Left renal cortex interstitium (tissue), 4 donors: ENCODE measurements at regions not wholly inside any gene's neighbourhood (a gene's known extent, or its start where the extent isn't known, plus 50 kb on each side); places are given as distances from the start of the nearest gene placed in this dataset.
"Not testable (repeated sequence)": the region's sequence is repeated elsewhere in the genome, so short reads cannot be mapped to it uniquely, and the experiment has no call there.

Experiments used
- DNase-seq, 4 donors: peaks; one replicate each; pipeline ENCODE4 v3.0.0-alpha.2; 2013; ENCODE audit warnings: low read depth in 4 of 4, low spot score in 2 of 4, missing footprints in 1 of 4

DNA sequence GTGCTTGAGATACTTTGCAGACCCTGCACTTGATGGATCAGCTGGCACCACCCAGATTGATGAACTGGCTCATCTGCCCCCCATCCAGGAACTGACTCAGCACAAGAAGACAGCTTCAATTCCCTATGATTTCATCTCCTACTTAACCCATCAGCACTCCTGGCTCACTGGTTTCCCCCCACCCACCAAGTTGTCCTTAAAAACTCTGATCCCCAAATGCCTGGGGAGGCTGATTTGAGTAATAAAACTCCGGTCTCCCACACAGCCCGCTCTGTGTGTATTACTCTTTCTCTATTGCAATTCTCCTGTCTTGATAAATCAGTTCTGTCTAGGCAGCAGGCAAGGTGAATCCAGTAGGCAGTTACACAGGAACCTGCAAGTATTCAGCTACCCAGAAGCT is 102.1 kb upstream of the TMTC4 start:
- DNase-seq: not testable (repeated sequence)

DNA sequence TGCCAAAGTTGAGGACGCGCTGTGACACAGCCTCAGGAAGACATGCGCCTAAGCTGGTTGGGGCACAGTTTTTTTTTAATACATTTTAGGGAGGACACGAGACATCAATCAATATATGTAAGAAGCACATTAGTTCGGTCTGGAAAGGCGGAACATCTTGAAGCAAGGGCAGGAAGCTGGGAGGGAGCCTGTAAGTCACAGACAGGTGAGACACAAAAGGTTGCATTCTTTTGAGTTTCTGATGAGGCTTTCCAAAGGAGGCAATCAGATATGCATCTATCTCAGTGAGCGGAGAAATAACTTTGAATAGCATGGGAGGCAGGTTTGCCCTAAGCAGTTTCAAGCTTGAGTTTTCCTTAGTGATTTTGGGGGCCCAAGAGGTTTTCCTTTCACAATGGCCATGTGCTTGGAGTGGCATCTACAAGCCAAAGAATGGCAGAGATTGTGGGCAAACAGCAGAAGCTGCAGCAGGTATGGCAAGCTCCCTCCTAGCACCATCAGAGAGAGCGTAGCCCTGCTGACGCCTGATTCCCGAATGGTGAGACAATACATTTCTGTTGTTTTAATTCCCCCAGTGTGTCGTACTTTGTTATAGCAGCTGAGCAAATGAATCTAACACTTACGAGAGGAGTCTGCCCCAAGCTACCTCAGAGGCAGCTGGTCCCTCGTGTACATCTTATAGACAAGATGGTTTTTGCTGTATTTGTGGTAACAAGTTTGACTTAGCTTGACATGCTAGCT is 99.5 kb upstream of the TMTC4 start:
- no peak for DNase-seq

GRCh38 chr13:100773429-100773828 is 98.8 kb upstream of the TMTC4 start:
- DNase-seq: no peak

- no peak for DNase-seq
These were observed 92.6 kb upstream of the TMTC4 start for GRCh38 chr13:100767192-100767591.

GRCh38 chr13:100766570-100766969 is 92.0 kb upstream of the TMTC4 start:
- not testable (repeated sequence) for DNase-seq

DNA sequence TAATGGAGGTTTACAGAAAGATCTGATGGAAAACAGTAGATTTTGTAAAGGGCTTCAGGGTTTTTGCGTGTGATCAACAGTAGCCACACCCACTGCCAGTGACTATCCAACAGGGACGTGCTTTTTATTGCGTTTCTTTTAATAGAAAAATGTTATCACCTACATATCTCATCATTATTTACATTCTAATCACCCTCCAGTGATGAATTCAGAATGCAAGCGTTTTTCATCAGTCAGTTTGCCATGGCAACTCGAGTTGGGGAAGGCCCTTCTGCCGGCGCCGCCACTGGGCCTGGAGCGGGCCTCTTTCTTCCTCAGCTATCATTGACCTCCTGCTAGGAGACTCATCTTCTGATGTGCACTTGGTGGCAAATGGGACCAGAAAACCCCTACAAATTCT is 90.3 kb upstream of the TMTC4 start:
- no peak for DNase-seq

DNA sequence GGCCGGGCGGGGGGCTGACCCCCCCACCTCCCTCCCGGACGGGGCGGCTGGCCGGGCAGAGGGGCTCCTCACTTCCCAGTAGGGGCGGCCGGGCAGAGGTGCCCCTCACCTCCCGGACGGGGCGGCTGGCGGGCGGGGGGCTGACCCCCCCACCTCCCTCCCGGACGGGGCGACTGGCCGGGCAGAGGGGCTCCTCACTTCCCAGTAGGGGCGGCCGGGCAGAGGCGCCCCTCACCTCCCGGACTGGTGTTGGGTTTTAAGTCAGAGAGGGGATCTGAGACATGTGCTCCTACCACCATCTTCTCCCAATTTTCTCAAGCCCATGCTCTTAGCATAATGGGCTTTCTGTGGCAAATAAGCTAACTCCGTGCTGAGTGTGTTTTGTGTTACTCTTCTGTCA is 87.5 kb upstream of the TMTC4 start:
- not testable (repeated sequence) for DNase-seq

DNA sequence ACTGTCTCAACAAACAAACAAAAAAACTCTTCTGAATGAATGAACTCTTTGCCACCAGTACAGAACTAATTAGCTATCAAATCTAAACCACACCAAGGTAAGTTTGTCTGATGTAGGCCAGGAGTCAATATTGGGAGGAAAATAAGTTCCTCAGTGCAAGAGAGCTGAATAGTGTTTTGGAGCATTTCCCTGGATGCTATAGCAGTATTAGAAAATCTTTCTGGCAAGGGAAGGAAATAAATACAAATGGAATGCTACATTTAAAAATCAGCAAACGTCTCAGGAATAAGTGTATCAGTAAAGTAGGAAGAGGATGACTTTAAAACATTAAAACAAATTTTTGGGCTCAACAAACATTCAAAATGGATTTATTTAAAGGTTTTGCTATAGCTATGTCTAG is 81.3 kb upstream of the TMTC4 start:
- no peak for DNase-seq

DNA sequence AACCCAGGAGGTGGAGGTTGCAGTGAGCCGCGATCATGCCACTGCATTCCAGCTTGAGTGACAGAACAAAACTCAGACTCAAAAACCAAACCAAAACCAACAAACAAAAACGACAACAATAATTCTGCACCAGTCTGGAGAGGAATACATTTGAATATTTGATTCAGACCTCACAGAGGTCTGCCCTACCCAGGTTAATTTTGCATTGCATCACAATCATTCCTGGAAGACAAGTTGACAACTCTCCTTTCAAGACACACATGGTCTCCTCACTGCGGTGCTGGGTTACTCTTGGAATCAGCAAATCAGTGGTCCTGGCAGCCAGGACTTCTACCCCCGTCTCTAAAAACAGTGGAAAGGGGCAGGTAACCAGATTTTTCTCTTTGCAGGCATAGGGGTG is 79.9 kb upstream of the TMTC4 start:
- DNase-seq: no peak

GRCh38 chr13:100753376-100753775 is 78.8 kb upstream of the TMTC4 start:
- DNase-seq: no peak

DNA sequence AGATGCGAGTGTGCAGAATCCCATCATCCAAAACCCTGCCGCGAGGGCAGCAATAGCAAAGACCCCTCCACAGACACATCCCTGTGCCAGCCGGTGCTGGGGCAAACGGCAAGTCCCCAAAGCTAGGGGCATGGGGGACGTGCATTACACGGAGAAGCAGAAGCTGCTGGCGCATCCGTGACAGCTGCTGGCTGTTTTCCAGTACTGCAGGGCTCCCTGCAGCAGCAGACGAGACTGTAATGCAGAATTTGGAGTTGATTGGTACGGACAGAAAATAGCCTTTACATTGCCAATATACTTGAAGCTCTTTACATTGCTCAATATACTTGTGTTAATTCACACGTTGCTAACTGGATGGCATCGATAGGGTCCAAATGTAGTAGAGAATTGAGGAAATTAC is 77.2 kb upstream of the TMTC4 start:
- no peak for DNase-seq

GRCh38 chr13:100746953-100747683 is 72.5 kb upstream of the TMTC4 start:
- no peak for DNase-seq

- DNase-seq: no peak
These were observed 63.7 kb upstream of the TMTC4 start for GRCh38 chr13:100738176-100738855.

- DNase-seq: no peak
These were observed 60.9 kb upstream of the TMTC4 start for GRCh38 chr13:100735494-100735893.

DNA sequence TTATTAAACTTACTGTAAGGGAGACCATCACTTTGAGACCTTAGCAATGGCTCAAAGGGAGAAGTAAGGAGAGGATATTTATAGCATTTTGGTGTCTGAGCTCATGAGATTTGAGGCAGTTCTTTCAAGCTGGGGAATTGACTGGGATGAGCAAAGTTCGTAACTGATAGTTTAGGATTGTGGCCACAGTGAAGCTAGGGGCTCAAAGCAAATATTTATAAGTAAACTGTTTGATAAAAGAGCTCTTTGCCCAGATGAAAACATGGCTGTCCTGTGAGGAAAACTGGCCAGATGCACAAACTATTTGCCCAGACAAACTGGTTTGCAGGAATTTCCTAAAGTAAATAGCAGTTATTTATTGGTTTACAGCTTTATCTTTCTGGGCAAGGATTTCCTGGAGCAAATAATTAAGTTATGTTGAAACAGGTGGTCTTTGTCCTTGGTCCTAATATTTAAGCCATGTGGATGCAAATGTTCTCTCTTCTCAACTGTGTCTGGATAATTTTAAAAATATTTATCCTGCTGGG is 59.7 kb upstream of the TMTC4 start:
- no peak for DNase-seq

GRCh38 chr13:100733261-100733660 is 58.7 kb upstream of the TMTC4 start:
- DNase-seq: no peak

DNA sequence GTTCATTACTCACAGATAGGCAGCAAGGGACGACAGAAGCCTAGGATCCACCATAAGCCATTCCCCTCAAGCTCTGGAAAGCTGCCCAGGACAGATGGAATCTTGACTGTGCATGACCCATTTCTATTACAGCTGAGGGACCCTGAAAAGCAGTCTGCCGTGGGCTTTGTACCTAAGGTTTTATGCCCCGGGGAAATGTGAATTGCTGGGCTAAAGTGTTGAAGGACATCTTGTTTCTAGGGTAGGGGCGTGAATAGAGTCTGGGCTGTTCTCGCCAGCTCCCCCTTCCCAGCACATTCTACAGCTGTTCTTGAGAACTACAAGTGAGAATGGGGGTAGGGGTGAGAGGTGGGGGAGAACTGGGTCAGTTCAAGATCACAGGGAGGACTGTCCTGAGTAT is 53.6 kb upstream of the TMTC4 start:
- DNase-seq: no peak

GRCh38 chr13:100725472-100725871 is 50.9 kb upstream of the TMTC4 start:
- DNase-seq: no peak

DNA sequence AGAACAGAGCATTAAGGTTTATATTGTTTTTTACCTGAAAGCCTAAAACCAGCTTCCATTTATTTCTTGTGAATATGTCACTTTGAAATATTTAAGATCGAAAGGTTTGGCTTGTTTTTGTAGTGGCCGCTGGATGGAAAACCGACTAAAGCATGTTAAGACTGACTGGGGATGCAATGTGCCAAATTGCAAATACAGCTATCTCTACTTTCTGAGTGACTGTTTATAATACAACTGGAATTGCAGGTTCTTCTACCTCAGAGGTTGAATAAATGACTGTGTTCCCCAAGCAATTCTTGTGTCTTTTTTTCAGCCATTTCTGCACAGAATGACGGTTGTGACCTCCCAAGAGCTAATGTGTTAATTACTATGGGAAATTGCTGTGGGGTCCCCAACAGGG is 50.0 kb upstream of the TMTC4 start:
- no peak for DNase-seq
